ENCODE measurements at regions not wholly inside any gene's neighbourhood (a gene's known extent, or its start where the extent isn't known, plus 50 kb on each side); places are given as distances from the start of the nearest gene placed in this dataset.

DNA sequence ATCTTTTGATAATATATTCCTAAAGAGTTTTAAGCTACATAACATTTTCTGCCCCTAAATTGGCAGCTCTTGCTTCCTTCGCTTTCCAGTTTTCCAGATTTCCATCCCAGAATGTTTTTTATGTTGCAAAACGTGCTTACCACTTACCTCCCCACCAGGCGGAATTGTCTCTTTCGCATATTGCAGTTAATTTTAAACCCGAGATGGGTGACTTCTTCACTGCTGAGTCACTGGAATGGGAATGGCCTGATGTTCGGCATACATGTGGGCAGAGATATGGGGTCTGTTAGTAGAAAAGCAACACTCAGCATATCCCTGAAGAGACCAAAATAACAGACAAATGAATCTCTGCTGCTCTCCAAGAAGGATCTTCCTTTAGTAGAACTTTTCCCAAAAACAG, 491.2 kb downstream of the PREX1 start:
- TF ChIP-seq, protein P1, sequence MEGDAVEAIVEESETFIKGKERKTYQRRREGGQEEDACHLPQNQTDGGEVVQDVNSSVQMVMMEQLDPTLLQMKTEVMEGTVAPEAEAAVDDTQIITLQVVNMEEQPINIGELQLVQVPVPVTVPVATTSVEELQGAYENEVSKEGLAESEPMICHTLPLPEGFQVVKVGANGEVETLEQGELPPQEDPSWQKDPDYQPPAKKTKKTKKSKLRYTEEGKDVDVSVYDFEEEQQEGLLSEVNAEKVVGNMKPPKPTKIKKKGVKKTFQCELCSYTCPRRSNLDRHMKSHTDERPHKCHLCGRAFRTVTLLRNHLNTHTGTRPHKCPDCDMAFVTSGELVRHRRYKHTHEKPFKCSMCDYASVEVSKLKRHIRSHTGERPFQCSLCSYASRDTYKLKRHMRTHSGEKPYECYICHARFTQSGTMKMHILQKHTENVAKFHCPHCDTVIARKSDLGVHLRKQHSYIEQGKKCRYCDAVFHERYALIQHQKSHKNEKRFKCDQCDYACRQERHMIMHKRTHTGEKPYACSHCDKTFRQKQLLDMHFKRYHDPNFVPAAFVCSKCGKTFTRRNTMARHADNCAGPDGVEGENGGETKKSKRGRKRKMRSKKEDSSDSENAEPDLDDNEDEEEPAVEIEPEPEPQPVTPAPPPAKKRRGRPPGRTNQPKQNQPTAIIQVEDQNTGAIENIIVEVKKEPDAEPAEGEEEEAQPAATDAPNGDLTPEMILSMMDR (IDR thresholded peaks at IDR 0.05) = no peak
- Histone ChIP-seq H3K4me3 (no peak overlapping the region), H3K27ac (no peak overlapping the region)
- DNase-seq (ENCODE audit: low spot score) = no peak

DNA sequence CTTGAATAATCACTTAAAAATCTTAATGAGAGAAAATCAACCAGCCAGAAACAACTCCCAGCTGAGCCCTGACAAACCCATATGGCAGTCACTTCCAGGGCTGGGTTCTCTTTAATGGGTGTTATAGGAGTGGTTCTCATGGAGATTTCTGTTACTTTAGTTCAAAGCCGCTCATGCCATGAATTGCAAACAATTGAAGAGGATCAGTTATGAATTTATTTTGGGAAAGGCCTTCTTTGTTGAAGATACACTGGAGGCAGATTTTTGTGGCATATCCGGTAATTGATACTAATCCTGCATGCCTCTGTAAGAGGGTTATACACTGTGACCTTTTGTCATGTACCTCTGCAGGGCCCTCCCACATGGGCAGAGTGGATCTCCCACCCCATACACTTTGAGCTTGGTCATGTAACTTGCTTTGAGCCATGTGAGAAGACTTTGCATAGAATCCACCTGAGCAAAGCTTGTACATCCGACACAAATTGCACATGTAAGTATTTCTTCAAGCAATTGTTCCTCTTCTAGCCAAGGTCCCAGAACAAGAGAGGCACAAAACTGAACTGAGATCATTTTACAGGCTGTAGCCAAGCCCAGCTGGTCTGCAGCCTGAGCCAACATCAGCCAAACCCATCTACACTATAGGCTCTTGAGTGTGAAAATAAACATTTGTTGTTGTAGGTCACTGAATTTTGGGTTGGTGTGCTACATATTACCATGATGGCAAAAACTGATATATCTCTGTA, 492.3 kb downstream of the PREX1 start:
- no peak overlapping the region for H3K4me3 ChIP-seq
- no peak for DNase-seq (ENCODE audit: low spot score)

DNA sequence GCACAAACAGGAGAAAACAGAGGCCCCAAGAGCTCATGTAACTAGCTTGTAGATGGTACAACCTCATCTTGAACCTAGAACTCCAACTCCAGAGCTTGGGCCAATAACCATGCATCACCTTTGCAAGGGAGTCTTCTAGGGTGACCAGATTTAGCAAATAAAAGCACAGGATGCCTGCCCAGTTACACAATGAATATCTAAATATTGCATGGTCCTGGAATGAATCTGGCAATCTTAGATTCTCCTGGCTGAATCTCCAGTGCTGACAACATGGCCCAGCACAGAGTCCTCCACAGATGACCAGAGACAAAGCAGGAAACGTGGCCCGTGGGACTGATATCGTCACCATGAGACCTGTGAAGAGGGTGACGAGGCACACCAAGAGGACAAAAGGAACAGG, 494.1 kb downstream of the PREX1 start:
- H3K4me3 ChIP-seq = no peak overlapping the region
- no peak overlapping the region for H3K27ac ChIP-seq
- DNase-seq (ENCODE audit: low spot score) = no peak
- TF ChIP-seq, protein P1 (IDR thresholded peaks at IDR 0.05) = no peak

More for the DNA sequence above, 492.3 kb downstream of the PREX1 start:
- TF ChIP-seq, protein P1 (IDR thresholded peaks at IDR 0.05) = no peak
- no peak overlapping the region for H3K27ac ChIP-seq

DNA sequence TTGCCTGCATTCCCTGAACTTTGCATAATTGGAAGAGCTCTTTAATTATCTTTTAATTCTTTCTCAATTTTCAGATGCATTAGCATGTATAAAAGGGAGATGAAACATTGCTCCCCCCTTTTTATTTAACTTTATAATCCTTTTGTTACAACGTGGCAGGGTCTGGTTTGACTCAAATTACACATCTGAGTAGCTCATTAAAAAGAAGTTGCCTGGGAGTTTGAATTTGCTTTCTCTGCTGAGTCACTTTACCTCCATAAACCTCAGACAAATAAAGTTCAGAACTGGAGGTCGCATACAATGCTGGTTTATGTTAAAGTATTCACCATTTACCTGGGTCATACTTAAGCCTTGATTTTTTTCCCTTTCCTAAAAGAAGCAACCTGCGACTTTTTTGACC, 495.2 kb downstream of the PREX1 start:
- no peak for DNase-seq (ENCODE audit: low spot score)
- Histone ChIP-seq H3K4me3 (no peak overlapping the region), H3K27ac (no peak overlapping the region)
- TF ChIP-seq, protein P1 (IDR thresholded peaks at IDR 0.05) = no peak

DNA sequence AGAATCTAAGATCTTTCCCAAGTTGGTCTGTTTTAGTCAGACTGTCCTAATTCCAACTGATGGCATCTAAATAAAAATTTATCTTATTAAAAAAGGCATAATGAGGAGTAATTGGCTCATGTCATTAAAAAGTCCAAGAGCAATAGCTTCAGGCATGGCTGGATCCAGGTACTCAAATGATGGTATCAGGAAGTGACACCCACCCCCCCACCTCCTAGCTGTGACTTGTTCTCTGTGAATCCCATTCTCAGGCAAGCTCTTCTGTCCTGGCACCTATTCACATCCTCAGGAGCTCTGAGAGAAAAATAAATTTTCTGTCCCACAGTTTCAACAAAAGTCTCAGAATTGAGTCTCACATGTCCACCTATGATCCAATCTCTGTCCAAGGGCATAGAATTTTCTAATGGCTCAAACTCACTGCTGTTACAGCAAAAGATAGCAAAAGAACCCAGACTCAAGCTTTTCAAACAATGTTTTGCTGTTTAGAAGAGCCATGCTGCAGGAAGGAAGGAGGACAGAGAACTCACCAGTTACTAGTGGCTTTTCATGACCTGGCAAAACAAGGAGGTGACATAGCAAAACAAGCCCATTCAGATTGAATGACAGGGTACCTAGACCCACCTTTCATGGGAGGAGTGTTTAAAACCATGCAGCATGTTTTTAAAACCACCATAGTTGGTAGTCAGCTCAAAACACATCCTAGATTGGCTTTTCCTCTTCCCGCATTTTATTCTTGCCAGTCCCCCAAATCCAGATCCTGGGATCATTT, 496.1 kb downstream of the PREX1 start:
- no peak overlapping the region for H3K4me3 ChIP-seq
- TF ChIP-seq, protein P1 (IDR thresholded peaks at IDR 0.05) = no peak
- no peak overlapping the region for H3K27ac ChIP-seq
- no peak for DNase-seq (ENCODE audit: low spot score)

DNA sequence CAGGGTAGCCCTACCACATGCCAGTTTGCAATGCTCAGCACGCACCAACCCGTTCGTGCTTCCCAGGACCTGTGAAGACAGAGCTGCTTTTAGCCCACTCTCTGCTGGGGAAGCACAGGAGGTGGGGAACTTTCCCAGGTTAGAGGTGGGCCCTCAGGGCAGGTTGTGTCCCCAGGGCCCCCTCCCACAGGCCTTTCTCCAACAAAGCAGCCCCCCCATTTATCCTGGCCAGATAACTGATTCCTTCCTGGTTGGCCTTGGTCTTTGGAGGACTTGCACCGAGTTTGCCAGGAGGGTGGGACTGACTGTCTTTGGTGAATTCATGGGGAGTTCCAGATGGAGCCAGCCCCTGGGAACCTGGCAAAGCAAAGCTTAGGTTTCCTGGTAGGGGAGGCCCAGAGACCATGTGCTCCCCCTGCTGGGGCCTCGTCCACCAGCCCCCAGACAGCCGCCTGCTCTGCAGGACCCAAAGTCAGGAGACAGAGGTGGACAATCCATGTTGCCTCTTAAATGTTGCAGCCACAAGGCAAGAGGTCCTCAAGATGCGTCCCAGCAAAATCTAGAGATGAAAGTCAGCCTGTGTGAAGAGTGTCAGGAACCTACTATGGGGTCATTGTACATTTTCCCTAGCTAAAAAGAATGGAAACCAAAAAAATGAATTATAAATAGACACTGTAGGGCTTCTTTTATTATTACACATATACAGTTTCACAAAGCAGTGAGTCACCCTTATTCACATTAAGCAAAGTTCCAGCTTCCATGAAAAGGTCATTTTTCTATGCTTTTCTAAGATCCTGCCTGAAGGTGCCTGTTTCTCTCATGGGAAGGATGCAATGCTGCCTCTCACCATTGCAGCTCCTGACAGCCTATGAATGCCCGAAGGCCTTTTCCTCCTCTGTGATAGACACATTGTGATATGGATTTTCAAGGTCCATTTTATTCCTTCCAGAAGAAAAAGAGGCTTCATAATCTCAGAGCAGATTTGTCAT, 497.8 kb downstream of the PREX1 start:
- DNase-seq (ENCODE audit: low spot score) = no peak
- TF ChIP-seq, protein P1 (IDR thresholded peaks at IDR 0.05) = no peak
- no peak overlapping the region for H3K4me3 ChIP-seq
- H3K27ac ChIP-seq = no peak overlapping the region
